ENCODE measurements at regions not wholly inside any gene's neighbourhood (a gene's known extent, or its start where the extent isn't known, plus 50 kb on each side); places are given as distances from the start of the nearest gene placed in this dataset.

GRCh38 chr2:82355622-82356021 is 2051.1 kb upstream of the LRRTM1 start:
- no peak for FAIRE-seq

GRCh38 chr2:82345910-82346309 is 2041.4 kb upstream of the LRRTM1 start:
- Histone ChIP-seq H3K36me3 (ENCODE audit: control insufficient read depth in 2 of 2, extremely low read depth in 1 of 2, insufficient read depth in 2 of 2, low read length in 2 of 2) (no peaks in the 10 kb centered on the region), H3K27me3 (ENCODE audit: control insufficient read depth, extremely low read depth, insufficient read depth, low read length) (no peaks in the 10 kb centered on the region), H4K20me1 (ENCODE audit: control insufficient read depth, extremely low read depth, insufficient read depth, low read length) (no peaks in the 10 kb centered on the region), H2AFZ (ENCODE audit: control insufficient read depth, low read length) (no peak overlapping the region), H3K9ac (ENCODE audit: control insufficient read depth, extremely low read depth, insufficient read depth, low read length) (no peak overlapping the region), H3K27ac (ENCODE audit: control insufficient read depth, insufficient read depth, low read length) (no peak overlapping the region), H3K4me1 (ENCODE audit: control insufficient read depth, extremely low read depth, insufficient read depth, low read length) (no peaks in the 10 kb centered on the region), H3K79me2 (ENCODE audit: control insufficient read depth, insufficient read depth, low read length) (no peaks in the 10 kb centered on the region), H3K9me1 (ENCODE audit: control insufficient read depth, extremely low read depth, insufficient read depth, low read length) (no peaks in the 10 kb centered on the region), H3K4me2 (ENCODE audit: control insufficient read depth, extremely low read depth, insufficient read depth, low read depth, low read length) (no peak overlapping the region), H3K9me3 (ENCODE audit: control insufficient read depth, low read depth, low read length) (no peaks in the 10 kb centered on the region), H3K4me3 (ENCODE audit: control insufficient read depth in 2 of 3, extremely low read depth in 1 of 3, insufficient read depth in 2 of 3, low read depth in 1 of 3, low read length in 3 of 3) (no peak overlapping the region)
- DNase-seq (ENCODE audit: low read depth, low spot score), result no peak
- TF ChIP-seq CTCF (optimal IDR thresholded peaks at IDR 0.05 in 1 of 3, IDR thresholded peaks at IDR 0.05 in 1 of 3, conservative IDR thresholded peaks at IDR 0.05 in 1 of 3; ENCODE audit: extremely low read depth in 1 of 3, insufficient read depth in 2 of 3, low read length in 3 of 3) (no peak), EZH2 (IDR thresholded peaks at IDR 0.05; ENCODE audit: low read length) (no peak)
- no peak for FAIRE-seq
- dilution Hi-C loops (cut with MboI; ENCODE audit: extremely low pct_ligation_motif_present, low sequenced_read_pairs), result no loop called here

More at GRCh38 chr2:82355622-82356021, 2051.1 kb upstream of the LRRTM1 start:
- H3K9me3 ChIP-seq (ENCODE audit: control insufficient read depth, low read depth, low read length), result no peaks in the 10 kb centered on the region
- no peak overlapping the region for H3K4me2 ChIP-seq (ENCODE audit: control insufficient read depth, extremely low read depth, insufficient read depth, low read depth, low read length)
- no peaks in the 10 kb centered on the region for H3K9me1 ChIP-seq (ENCODE audit: control insufficient read depth, extremely low read depth, insufficient read depth, low read length)
- H2AFZ ChIP-seq (ENCODE audit: control insufficient read depth, low read length), result no peak overlapping the region
- TF ChIP-seq CTCF (optimal IDR thresholded peaks at IDR 0.05 in 1 of 3, IDR thresholded peaks at IDR 0.05 in 1 of 3, conservative IDR thresholded peaks at IDR 0.05 in 1 of 3; ENCODE audit: extremely low read depth in 1 of 3, insufficient read depth in 2 of 3, low read length in 3 of 3) (no peak), EZH2 (IDR thresholded peaks at IDR 0.05; ENCODE audit: low read length) (no peak)
- no peaks in the 10 kb centered on the region for H3K36me3 ChIP-seq (ENCODE audit: control insufficient read depth in 2 of 2, extremely low read depth in 1 of 2, insufficient read depth in 2 of 2, low read length in 2 of 2)
- no peaks in the 10 kb centered on the region for H3K4me1 ChIP-seq (ENCODE audit: control insufficient read depth, extremely low read depth, insufficient read depth, low read length)
- H3K4me3 ChIP-seq (ENCODE audit: control insufficient read depth in 2 of 3, extremely low read depth in 1 of 3, insufficient read depth in 2 of 3, low read depth in 1 of 3, low read length in 3 of 3), result no peak overlapping the region
- DNase-seq (ENCODE audit: low read depth, low spot score), result no peak
- no peaks in the 10 kb centered on the region for H3K27me3 ChIP-seq (ENCODE audit: control insufficient read depth, extremely low read depth, insufficient read depth, low read length)
- dilution Hi-C loops (cut with MboI; ENCODE audit: extremely low pct_ligation_motif_present, low sequenced_read_pairs), result no loop called here
- H4K20me1 ChIP-seq (ENCODE audit: control insufficient read depth, extremely low read depth, insufficient read depth, low read length), result no peaks in the 10 kb centered on the region
- no peak overlapping the region for H3K27ac ChIP-seq (ENCODE audit: control insufficient read depth, insufficient read depth, low read length)
- H3K79me2 ChIP-seq (ENCODE audit: control insufficient read depth, insufficient read depth, low read length), result no peaks in the 10 kb centered on the region
- H3K9ac ChIP-seq (ENCODE audit: control insufficient read depth, extremely low read depth, insufficient read depth, low read length), result no peak overlapping the region
